HepG2 (cell line): ENCODE measurements at regions not wholly inside any gene's neighbourhood (a gene's known extent, or its start where the extent isn't known, plus 50 kb on each side); places are given as distances from the start of the nearest gene placed in this dataset.

Source experiments
- ATAC-seq: fragments of 200-7000 bp; cut with Tn5 transposase; 3 replicates; pipeline ENCODE4 v1.9.1; 2020; ENCODE audit warnings: mild to moderate bottlenecking, moderate library complexity
- BruUV-seq: library from RNA; stranded (reverse); fragments of 400-500 nt; replicated peaks from 2 replicates; lab custom pipeline; 2021; lab: Mats Ljungman, UMichigan
- CTCF ChIA-PET: fragments of 300-600 bp; formaldehyde crosslinking; extraction: SDS; loops from one replicate; lab custom pipeline; 2021; ENCODE audit warnings: low total read pairs, inconsistent platforms, low intra/inter-chr PET ratio; lab: Yijun Ruan, JAX
- POLR2A ChIA-PET: fragments of 350-600 bp; sonication (Branson Sonifier 250); formaldehyde crosslinking; loops from one replicate; lab custom pipeline; 2020; ENCODE audit warnings: antibody characterized with exemption, inconsistent platforms; lab: Yijun Ruan, JAX
- DNase-seq: peaks from one replicate; pipeline ENCODE4 v3.0.0-alpha.2; 2015; ENCODE audit warnings: low spot score
- FAIRE-seq: peaks from 3 replicates; lab custom pipeline; 2011; peaks lifted over from hg19 to GRCh38; lab: Jason Lieb, UNC
- H2AFZ ChIP-seq: one replicate; pipeline ENCODE4 v1.6.1; 2011; ENCODE audit warnings: low read length, inconsistent platforms
- H3K27ac ChIP-seq: fragments of 300-600 bp; 3 replicates; pipeline ENCODE4 v1.8.0; 2011; ENCODE audit warnings: mixed run types, mild to moderate bottlenecking, mixed read lengths, low read length, inconsistent platforms; ENCODE audit not compliant: insufficient read depth; ENCODE audit errors: extremely low read length
- H3K27me3 ChIP-seq, 2 experiments: fragments of 200-600 bp in 1 of 2; 2 replicates in 1 of 2; 3 replicates in 1 of 2; pipeline versions ENCODE4 v1.6.0 to v1.8.0; 2011; ENCODE audit warnings: low read length in 2 of 2, mild to moderate bottlenecking in 2 of 2, moderate library complexity in 2 of 2, inconsistent platforms in 1 of 2; ENCODE audit not compliant: insufficient read depth in 2 of 2, control insufficient read depth in 1 of 2
- H3K36me3 ChIP-seq, 2 experiments: fragments of 200-600 bp in 1 of 2; replicated peaks in 1 of 2; 2 replicates in 1 of 2; 3 replicates in 1 of 2; pipeline versions ENCODE4 v1.5.1 to v1.8.0; 2011; ENCODE audit warnings: low read length in 2 of 2, inconsistent platforms in 1 of 2; ENCODE audit not compliant: insufficient read depth in 2 of 2, control insufficient read depth in 1 of 2
- H3K4me1 ChIP-seq: 2 replicates; pipeline ENCODE4 v1.5.1; 2012; ENCODE audit warnings: low read length, inconsistent platforms; ENCODE audit not compliant: insufficient read depth
- H3K4me2 ChIP-seq: 2 replicates; pipeline ENCODE4 v1.6.0; 2011; ENCODE audit warnings: low read depth, low read length, inconsistent platforms
- H3K4me3 ChIP-seq, 3 experiments: fragments of 200-600 bp in 1 of 3; sonication (generic), shearing (Covaris generic) in 1 of 3; replicated peaks in 1 of 3; 2 replicates each; pipeline ENCODE4 v1.5.1; 2011 to 2016; ENCODE audit warnings: low read length in 3 of 3, inconsistent platforms in 2 of 3, low read depth in 2 of 3, mild to moderate bottlenecking in 2 of 3, control low read depth in 1 of 3, mixed read lengths in 1 of 3; ENCODE audit not compliant: insufficient read depth in 1 of 3
- H3K79me2 ChIP-seq: one replicate; pipeline ENCODE4 v1.6.1; 2011; ENCODE audit warnings: low read length, inconsistent platforms; ENCODE audit not compliant: insufficient read depth
- H3K9ac ChIP-seq: 2 replicates; pipeline ENCODE4 v1.6.0; 2011; ENCODE audit warnings: mild to moderate bottlenecking, low read depth, low read length, inconsistent platforms; ENCODE audit not compliant: insufficient read depth
- H3K9me3 ChIP-seq: 2 replicates; pipeline ENCODE4 v1.5.1; 2012; ENCODE audit warnings: mild to moderate bottlenecking, low read length
- H4K20me1 ChIP-seq: 2 replicates; pipeline ENCODE4 v1.6.0; 2011; ENCODE audit warnings: inconsistent platforms, mild to moderate bottlenecking, low read length, moderate library complexity; ENCODE audit not compliant: insufficient read depth
- CBX1 ChIP-seq: IDR thresholded peaks from one replicate; pipeline ENCODE4 v1.6.1; 2016; ENCODE audit warnings: antibody characterized with exemption, low read depth
- CREB1 ChIP-seq, 2 experiments: fragments of 450-650 bp in 1 of 2; IDR thresholded peaks; 2 replicates each; pipeline ENCODE4 v1.6.1; 2016 to 2017; ENCODE audit warnings: control low read depth in 1 of 2, mild to moderate bottlenecking in 1 of 2, missing compliant biosample characterization in 1 of 2, missing genetic modification characterization in 1 of 2
- EZH2 ChIP-seq: conservative IDR thresholded peaks from 2 replicates; pipeline ENCODE4 v1.6.1; 2012; ENCODE audit warnings: mild to moderate bottlenecking, low read depth, low read length, moderate library complexity
- GABPB1 ChIP-seq: IDR thresholded peaks from 2 replicates; pipeline ENCODE4 v1.6.1; 2016; ENCODE audit warnings: mild to moderate bottlenecking, missing genetic modification reagents, moderate library complexity, missing compliant biosample characterization
- WGBS: methylation state at CpG from one replicate; pipeline ENCODE4 v1.1.6; 2017; ENCODE audit warnings: low lambda C conversion rate; 5-methylcytosine and 5-hydroxymethylcytosine counted together
- in situ Hi-C: cut with HindIII; loops from 2 replicates; pipeline ENCODE4 v1.10.0; 2017; ENCODE audit warnings: low pct_unique_long_range_greater_than_20kb; ENCODE audit not compliant: extremely low pct_ligation_motif_present
- intact Hi-C: fragments of 100-400 bp; cut with micrococcal nuclease; formaldehyde crosslinking; loops from one replicate; pipeline ENCODE4 v1.10.0; 2022; ENCODE audit not compliant: unreplicated experiment

DNA sequence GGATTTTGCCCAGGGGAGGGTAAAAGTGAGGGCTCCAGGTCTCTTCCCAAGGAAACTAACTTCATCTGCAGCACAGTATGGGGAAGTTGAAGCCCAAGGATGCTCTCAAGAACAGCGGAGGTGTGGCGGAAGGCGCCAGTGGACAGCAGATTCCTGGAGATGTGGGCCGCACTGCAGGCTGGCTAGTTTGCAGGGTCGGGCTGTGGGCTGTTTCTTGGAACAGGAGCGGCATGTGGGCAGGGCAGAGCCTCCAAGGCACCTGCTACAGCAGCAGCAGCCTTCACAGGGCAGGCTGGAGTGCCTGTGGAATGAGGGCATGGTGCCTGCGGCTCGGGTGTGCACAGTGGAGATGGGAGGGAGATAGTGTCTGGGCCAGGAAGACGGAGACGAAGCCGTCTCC is 100.0 kb upstream of the SFSWAP start:
- Histone ChIP-seq H3K4me2 (no peak overlapping the region), H3K27me3 (peaks cover 14 to 85% of the 10 kb centered on the region in 2 experiments; a peak in 4 of 5 replicates), H3K27ac (no peak overlapping the region), H3K9ac (no peak overlapping the region), H4K20me1 (no peaks in the 10 kb centered on the region), H2AFZ (no peak overlapping the region), H3K9me3 (no peaks in the 10 kb centered on the region), H3K36me3 (no peaks in the 10 kb centered on the region), H3K79me2 (no peaks in the 10 kb centered on the region), H3K4me1 (no peaks in the 10 kb centered on the region), H3K4me3 (no peak overlapping the region)
- DNase-seq: no peak
- TF ChIP-seq EZH2 (0 out of 2 replicates have a peak, but pooled peaks have one; percentile 36), GABPB1 (CRISPR knock-in tag) (no peak)
- ATAC-seq: no peak
- ChIA-PET POLR2A (no interaction called here), CTCF (no interaction called here)
- WGBS: 32% methylated on average over 8 of the region's 11 CpGs
- FAIRE-seq: no peak
- intact Hi-C loops (no loop called here), in situ Hi-C loops (loop anchor here (10.0 to 25.0 kb wide), 2 partner anchors 224 to 401 kb away; no protein-coding TSS in a partner anchor)
- no TSS peak for BruUV-seq

DNA sequence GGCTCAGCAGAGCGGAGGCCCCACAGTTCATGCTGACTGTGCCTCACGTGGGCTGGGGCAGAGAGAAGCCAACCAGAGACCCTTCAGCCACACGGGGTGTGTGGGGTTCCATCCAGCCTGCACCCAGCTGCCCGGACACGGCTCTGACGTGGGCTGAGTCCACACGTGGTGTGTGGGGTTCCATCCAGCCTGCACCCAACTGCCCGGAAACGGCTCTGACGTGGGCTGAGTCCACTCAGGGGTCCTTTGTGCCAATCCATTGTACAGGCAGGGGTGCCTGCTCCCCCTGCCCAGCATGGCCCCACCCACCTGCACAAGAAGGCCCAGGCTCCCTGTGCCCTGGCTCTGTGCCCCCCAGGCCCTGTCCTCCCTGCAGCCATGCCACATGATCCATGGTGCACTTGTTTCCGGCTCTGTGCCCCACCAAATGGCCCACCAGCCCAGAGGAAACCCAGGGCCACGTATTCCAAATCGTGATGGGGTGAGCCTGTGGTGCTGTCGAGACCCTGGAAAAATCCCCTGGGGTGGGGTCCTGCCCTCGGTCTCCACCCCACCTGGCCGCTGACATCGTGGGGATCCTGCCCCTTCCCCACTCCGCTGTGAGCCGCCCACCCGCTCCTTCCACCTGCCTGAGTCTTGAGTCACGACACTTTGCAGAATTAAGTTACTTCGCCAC is 99.3 kb upstream of the SFSWAP start:
- in situ Hi-C loops: loop anchor here (10.0 to 25.0 kb wide), 2 partner anchors 223 to 401 kb away; no protein-coding TSS in a partner anchor
- no peak for FAIRE-seq
- Histone ChIP-seq H3K79me2 (no peaks in the 10 kb centered on the region), H3K9ac (no peak overlapping the region), H3K36me3 (no peaks in the 10 kb centered on the region), H3K4me2 (no peak overlapping the region), H3K4me1 (no peaks in the 10 kb centered on the region), H3K4me3 (no peak overlapping the region), H3K27me3 (peaks cover 19 to 87% of the 10 kb centered on the region in 2 experiments), H2AFZ (no peak overlapping the region), H3K9me3 (no peaks in the 10 kb centered on the region), H4K20me1 (0 out of 2 replicates have a peak, but pooled peaks cover 2% of the 10 kb centered on the region), H3K27ac (no peak overlapping the region)
- TF ChIP-seq CREB1 (IDR thresholded peaks at IDR 0.05): peak; percentile 36
- TF ChIP-seq CREB1 (CRISPR knock-in tag; IDR thresholded peaks at IDR 0.05): no peak
- no peak for TF ChIP-seq CBX1
- POLR2A ChIA-PET: no interaction called here
- DNase-seq: no peak
- intact Hi-C loops: no loop called here
- ATAC-seq: no peak
- no TSS peak for BruUV-seq
- CTCF ChIA-PET: no interaction called here
- WGBS: 25% methylated on average over 10 of the region's 22 CpGs
